Tibial nerve (tissue), 4 donors: ENCODE measurements at regions not wholly inside any gene's neighbourhood (a gene's known extent, or its start where the extent isn't known, plus 50 kb on each side); places are given as distances from the start of the nearest gene placed in this dataset.

Experiments used
- DNase-seq, 2 donors: peaks; one replicate each; pipeline ENCODE4 v3.0.0-alpha.2; 2019; ENCODE audit warnings: low spot score in 2 of 2
- H3K27ac ChIP-seq, 4 donors: fragments of 200-600 bp; sonication (generic) in 3 of 4; one replicate each; pipeline ENCODE4 v1.5.1; 2017 to 2019; ENCODE audit warnings: mild to moderate bottlenecking in 1 of 4
- H3K27me3 ChIP-seq, 2 donors: fragments of 200-600 bp; sonication (generic) in 1 of 2; one replicate each; pipeline versions ENCODE4 v1.5.1 to v1.6.0; 2017 to 2019
- H3K36me3 ChIP-seq, 3 donors: fragments of 200-600 bp; sonication (generic); one replicate each; pipeline ENCODE4 v1.5.1; 2018 to 2019
- H3K4me1 ChIP-seq, 4 donors: fragments of 200-600 bp; sonication (generic) in 3 of 4; one replicate each; pipeline ENCODE4 v1.5.1; 2017 to 2019
- H3K4me3 ChIP-seq, 4 donors: fragments of 200-600 bp; sonication (generic) in 3 of 4; one replicate each; pipeline ENCODE4 v1.5.1; 2017 to 2019; ENCODE audit warnings: mild to moderate bottlenecking in 1 of 4, moderate library complexity in 1 of 4
- H3K9me3 ChIP-seq, 4 donors: fragments of 200-600 bp; sonication (generic) in 3 of 4; one replicate each; pipeline ENCODE4 v1.5.1; 2017 to 2019
- CTCF ChIP-seq, 5 experiments: fragments of 200-600 bp in 3 of 5; fragments of 450-650 bp in 2 of 5; sonication (generic) in 3 of 5; IDR thresholded peaks; one replicate each; pipeline ENCODE4 v1.5.1; 2016 to 2019; ENCODE audit warnings: antibody characterized with exemption in 5 of 5, mild to moderate bottlenecking in 3 of 5, moderate library complexity in 2 of 5
- EP300 ChIP-seq, 2 donors: sonication (generic); formaldehyde crosslinking; IDR thresholded peaks; one replicate each; pipeline ENCODE4 v1.6.1; 2017; ENCODE audit warnings: antibody characterized with exemption in 2 of 2, mild to moderate bottlenecking in 1 of 2
- POLR2A ChIP-seq, 2 donors: fragments of 450-650 bp; IDR thresholded peaks; one replicate each; pipeline ENCODE4 v1.6.1; 2017; ENCODE audit warnings: antibody characterized with exemption in 2 of 2, mild to moderate bottlenecking in 2 of 2, moderate library complexity in 2 of 2
- WGBS, 2 donors: methylation state at CpG; one replicate each; pipeline ENCODE4 v1.1.5; 2018; 5-methylcytosine and 5-hydroxymethylcytosine counted together

GRCh38 chr1:163439471-163439870 is 117.7 kb downstream of the NUF2 start:
- Histone ChIP-seq H3K4me3 (no peak overlapping the region), H3K27me3 (no peaks in the 10 kb centered on the region), H3K9me3 (no peaks in the 10 kb centered on the region), H3K27ac (no peak overlapping the region), H3K36me3 (no peaks in the 10 kb centered on the region), H3K4me1 (no peaks in the 10 kb centered on the region)
- TF ChIP-seq POLR2A (IDR thresholded peaks at IDR 0.05) (no peak), EP300 (IDR thresholded peaks at IDR 0.05) (no peak), CTCF (IDR thresholded peaks at IDR 0.05) (no peak)
- WGBS, 2 donors: 44% methylated on average over 6 of the region's 6 CpGs
- no peak for DNase-seq

GRCh38 chr1:163440090-163440489 is 118.3 kb downstream of the NUF2 start:
- Histone ChIP-seq H3K4me1 (no peaks in the 10 kb centered on the region), H3K36me3 (no peaks in the 10 kb centered on the region), H3K9me3 (no peaks in the 10 kb centered on the region), H3K4me3 (no peak overlapping the region), H3K27ac (no peak overlapping the region), H3K27me3 (no peaks in the 10 kb centered on the region)
- 48 to 70% methylated on average over 4 of the region's 4 CpGs for WGBS, 2 donors
- TF ChIP-seq POLR2A (IDR thresholded peaks at IDR 0.05) (no peak), CTCF (IDR thresholded peaks at IDR 0.05) (no peak), EP300 (IDR thresholded peaks at IDR 0.05) (no peak)
- DNase-seq: no peak

GRCh38 chr1:163442231-163442879 is 120.6 kb downstream of the NUF2 start:
- no peak for DNase-seq
- Histone ChIP-seq H3K27ac (no peak overlapping the region), H3K27me3 (no peaks in the 10 kb centered on the region), H3K9me3 (no peaks in the 10 kb centered on the region), H3K36me3 (no peaks in the 10 kb centered on the region), H3K4me3 (no peak overlapping the region), H3K4me1 (no peaks in the 10 kb centered on the region)
- WGBS, 2 donors: 89 to 92% methylated on average over 4 of the region's 4 CpGs
- TF ChIP-seq POLR2A (IDR thresholded peaks at IDR 0.05) (no peak), EP300 (IDR thresholded peaks at IDR 0.05) (no peak), CTCF (IDR thresholded peaks at IDR 0.05) (no peak)

- 69 to 80% methylated on average over 7 of the region's 7 CpGs for WGBS, 2 donors
- DNase-seq: no peak
- Histone ChIP-seq H3K4me1 (no peaks in the 10 kb centered on the region), H3K27ac (no peak overlapping the region), H3K4me3 (no peak overlapping the region), H3K9me3 (no peaks in the 10 kb centered on the region), H3K36me3 (no peaks in the 10 kb centered on the region), H3K27me3 (no peaks in the 10 kb centered on the region)
- TF ChIP-seq EP300 (IDR thresholded peaks at IDR 0.05) (no peak), CTCF (IDR thresholded peaks at IDR 0.05) (no peak), POLR2A (IDR thresholded peaks at IDR 0.05) (no peak)
Measured at GRCh38 chr1:163442895-163443294, 121.1 kb downstream of the NUF2 start.

GRCh38 chr1:163443863-163444262 is 122.1 kb downstream of the NUF2 start:
- no peaks in the 10 kb centered on the region for H3K36me3 ChIP-seq
- no peak overlapping the region for H3K27ac ChIP-seq
- TF ChIP-seq POLR2A (IDR thresholded peaks at IDR 0.05) (no peak), CTCF (IDR thresholded peaks at IDR 0.05) (no peak), EP300 (IDR thresholded peaks at IDR 0.05) (no peak)
- no peaks in the 10 kb centered on the region for H3K4me1 ChIP-seq
- no peaks in the 10 kb centered on the region for H3K27me3 ChIP-seq
- no peak overlapping the region for H3K4me3 ChIP-seq
- 76 to 89% methylated on average over 4 of the region's 4 CpGs for WGBS, 2 donors
- no peaks in the 10 kb centered on the region for H3K9me3 ChIP-seq
- no peak for DNase-seq
